Lower leg skin (tissue), 3 donors: ENCODE measurements at regions not wholly inside any gene's neighbourhood (a gene's known extent, or its start where the extent isn't known, plus 50 kb on each side); places are given as distances from the start of the nearest gene placed in this dataset.

Experiments used
- CTCF ChIP-seq, 3 donors: fragments of 450-650 bp; IDR thresholded peaks; one replicate each; pipeline ENCODE4 v1.5.1; 2016; ENCODE audit warnings: antibody characterized with exemption in 3 of 3, mild to moderate bottlenecking in 3 of 3, moderate library complexity in 2 of 3
- POLR2A ChIP-seq, 2 donors: fragments of 450-650 bp; IDR thresholded peaks; one replicate each; pipeline ENCODE4 v1.6.1; 2016 to 2017; ENCODE audit warnings: antibody characterized with exemption in 2 of 2, mild to moderate bottlenecking in 1 of 2, moderate library complexity in 1 of 2

DNA sequence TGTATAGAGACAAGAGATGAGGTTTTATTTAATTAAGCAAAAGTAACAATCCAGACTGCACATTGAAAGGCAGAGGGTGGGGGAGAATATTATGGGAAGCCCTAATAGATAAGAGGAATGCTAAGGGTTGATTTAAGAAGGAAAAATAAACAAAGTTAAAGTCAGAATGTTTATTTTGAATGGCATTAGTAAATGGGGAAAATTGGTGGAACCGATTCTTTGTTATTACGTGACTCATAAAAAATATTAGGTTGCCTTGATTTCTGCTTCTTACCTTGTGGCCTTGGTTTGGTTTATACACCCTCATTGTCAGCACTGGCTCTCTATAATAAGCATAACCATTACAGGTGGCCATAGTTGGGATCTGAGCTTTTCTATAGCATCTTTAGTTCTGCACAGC, 674.8 kb upstream of the CITED2 start:
- TF ChIP-seq CTCF (IDR thresholded peaks at IDR 0.05) (no peak), POLR2A (IDR thresholded peaks at IDR 0.05) (no peak)
